NOMO-1 treated with DMSO at 0.1 percent for 48 hours (cell line): ENCODE measurements at regions not wholly inside any gene's neighbourhood (a gene's known extent, or its start where the extent isn't known, plus 50 kb on each side); places are given as distances from the start of the nearest gene placed in this dataset.

ENCODE experiments used
- DNase-seq: peaks from one replicate; lab custom pipeline; 2025; ENCODE audit not compliant: unreplicated experiment; lab: John Stamatoyannopoulos, UW

GRCh38 chr20:51269671-51270070 lies 246.8 kb upstream of the KCNG1 start:
- DNase-seq, result no peak

GRCh38 chr20:51267679-51268078 lies 244.8 kb upstream of the KCNG1 start:
- no peak for DNase-seq

DNA sequence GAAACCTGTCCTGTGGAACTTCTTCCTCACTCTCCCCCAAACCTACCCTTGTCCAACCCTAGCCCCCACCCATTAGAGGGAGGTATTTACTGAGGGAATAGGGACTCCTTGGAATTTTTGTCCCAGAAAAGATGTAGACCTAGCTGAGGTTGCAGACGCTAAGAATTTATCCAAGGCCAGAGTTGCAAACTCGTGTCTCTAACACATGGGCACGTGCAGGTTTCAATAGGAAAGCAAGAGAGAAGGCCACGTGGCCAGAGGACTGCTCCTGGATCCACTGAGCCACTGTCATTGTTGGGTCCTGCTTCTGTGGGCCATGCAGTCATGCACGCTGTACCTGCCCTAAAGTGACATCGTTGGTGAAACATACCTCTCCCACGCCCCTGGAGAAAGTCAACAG lies 243.4 kb upstream of the KCNG1 start:
- no peak for DNase-seq

- no peak for DNase-seq
Measured at GRCh38 chr20:51265361-51265760, 242.5 kb upstream of the KCNG1 start.

GRCh38 chr20:51262240-51262639 lies 239.3 kb upstream of the KCNG1 start:
- no peak for DNase-seq

DNA sequence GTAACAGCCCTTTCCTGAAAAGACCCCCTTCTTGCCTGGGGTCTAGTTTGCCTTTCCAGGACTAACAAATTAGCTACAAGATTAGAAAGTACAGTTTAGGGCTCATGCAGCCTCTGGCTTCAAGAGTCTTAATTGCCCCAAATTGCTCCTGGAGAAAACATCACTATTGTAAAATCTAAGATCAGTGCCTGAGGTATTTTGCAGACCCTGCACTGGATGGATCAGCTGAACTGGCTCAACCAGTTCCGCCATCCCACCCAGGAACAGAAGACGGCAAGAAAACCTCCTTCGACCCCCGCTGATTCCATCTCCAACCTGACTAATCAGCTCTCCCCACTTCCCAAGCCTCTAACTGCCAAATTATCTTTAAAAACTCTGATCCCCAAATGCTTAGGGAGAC lies 236.5 kb upstream of the KCNG1 start:
- DNase-seq, result no peak

DNA sequence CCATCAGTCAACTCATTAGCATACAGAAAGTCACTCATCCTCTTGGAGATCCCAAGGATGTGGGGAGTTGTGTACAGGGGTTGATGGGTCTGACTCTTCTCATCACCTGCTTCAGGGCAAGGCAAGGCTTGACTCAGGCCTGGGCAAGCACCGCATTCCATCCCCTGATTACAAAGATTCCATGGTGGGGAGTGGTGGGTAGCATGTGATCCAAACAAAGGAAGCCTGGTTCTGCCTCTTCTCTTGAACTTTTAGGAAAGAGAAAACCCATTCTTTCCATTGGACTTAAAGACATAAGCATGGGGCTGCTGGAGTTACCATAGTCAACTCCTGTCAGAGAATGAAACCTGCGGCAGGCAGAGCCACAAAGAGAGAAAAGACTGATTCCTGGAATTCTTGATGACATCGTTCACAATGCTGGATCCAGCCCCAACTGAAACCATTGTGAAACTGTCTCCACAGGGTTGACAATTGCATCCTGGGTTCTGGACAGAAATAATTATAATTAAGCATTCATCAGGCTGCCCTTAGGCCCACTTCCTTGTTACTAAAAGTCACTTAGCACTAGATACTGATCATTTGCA lies 235.8 kb upstream of the KCNG1 start:
- DNase-seq, result no peak

DNA sequence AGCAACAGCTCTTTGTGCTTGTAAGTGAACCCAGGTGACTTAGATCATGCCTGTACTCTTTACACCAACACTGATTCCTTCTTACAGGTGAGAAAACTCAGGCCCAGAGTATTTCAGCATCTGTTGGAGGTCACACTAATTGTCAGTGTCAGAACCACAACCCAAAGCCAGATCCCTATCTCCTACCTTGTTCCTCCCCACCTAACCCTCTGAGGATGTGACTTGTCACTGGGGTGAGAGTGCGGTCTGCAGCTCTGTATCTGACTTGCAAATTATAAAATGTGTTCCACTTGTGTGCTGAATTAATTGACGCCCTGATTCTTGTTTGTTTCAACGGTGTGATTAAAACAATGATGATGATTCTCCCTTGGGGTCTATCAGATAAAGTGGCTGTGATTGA lies 232.5 kb upstream of the KCNG1 start:
- DNase-seq, result no peak

- DNase-seq, result no peak
Measured at GRCh38 chr20:51253280-51253679, 230.4 kb upstream of the KCNG1 start.

DNA sequence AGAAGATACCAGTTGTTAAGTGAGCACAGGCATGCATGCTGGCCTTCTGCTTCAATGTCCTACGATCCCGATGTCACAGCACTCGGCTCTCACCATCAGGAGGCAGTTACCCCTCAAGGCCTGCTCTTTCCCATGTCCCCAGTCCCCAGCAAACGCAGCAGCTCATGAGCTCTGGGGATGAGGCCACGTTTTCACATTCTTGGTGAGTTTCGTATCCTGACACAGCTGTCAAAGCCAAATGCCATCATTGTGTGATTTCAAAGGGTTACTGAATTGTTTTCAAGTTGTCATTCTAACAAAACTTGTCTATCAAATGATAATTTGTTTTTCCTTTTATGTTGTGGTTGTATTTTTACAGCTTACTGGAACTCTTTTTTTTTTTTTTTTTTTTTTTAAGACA lies 226.9 kb upstream of the KCNG1 start:
- no peak for DNase-seq

- no peak for DNase-seq
Measured at GRCh38 chr20:51249215-51249614, 226.3 kb upstream of the KCNG1 start.

GRCh38 chr20:51244466-51244865 lies 221.6 kb upstream of the KCNG1 start:
- no peak for DNase-seq

DNA sequence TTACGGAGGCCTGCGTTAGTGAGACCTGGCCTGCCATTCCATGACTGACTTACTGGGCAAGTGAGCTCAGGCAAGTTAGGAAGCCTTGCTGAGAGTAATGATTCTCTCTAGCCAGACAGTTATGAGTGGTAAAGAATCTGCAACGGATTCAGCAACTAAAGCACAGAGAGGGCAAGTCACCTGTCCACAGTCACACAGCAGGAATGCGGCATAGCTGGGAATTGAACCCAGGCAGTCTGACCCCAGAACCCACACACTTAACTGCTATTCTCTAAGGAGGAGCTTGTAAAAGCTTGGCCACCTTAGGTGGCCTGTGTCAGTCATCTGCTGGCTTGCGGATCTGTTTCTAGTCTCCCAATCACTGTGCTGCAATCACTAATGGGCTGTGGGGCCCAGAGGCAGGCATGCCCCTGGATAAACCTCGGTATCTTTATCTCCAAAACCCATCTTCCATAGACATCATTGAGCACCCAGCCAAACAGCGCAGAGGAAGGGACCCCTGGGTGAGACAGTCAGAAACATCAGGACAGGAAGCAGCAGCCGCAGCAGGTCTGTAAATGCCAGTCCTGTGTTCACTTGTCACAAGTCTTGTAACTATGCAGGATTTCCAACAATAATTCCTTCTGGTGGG lies 215.9 kb upstream of the KCNG1 start:
- DNase-seq, result no peak

GRCh38 chr20:51237791-51238190 lies 214.9 kb upstream of the KCNG1 start:
- no peak for DNase-seq

DNA sequence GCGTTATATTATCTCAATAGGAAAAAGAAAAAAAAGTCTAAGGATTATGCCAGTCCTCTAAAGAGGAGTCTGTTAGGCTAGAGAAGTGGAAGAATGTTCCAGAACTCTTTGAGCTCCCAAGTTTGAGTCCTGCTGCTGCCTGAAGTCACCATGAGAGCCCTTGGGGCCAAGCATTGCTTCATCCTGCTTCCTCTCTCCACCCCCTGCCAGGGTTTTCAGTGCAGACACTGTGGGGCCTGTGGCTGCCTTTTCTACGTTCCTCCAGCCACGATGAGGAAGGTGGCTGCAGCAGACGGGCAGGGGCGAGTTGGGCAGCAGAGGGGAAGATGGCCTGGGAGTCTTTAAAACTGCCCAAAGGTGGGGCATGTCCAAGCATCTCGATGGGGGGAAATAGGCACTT lies 214.4 kb upstream of the KCNG1 start:
- DNase-seq, result peak; percentile 68

DNA sequence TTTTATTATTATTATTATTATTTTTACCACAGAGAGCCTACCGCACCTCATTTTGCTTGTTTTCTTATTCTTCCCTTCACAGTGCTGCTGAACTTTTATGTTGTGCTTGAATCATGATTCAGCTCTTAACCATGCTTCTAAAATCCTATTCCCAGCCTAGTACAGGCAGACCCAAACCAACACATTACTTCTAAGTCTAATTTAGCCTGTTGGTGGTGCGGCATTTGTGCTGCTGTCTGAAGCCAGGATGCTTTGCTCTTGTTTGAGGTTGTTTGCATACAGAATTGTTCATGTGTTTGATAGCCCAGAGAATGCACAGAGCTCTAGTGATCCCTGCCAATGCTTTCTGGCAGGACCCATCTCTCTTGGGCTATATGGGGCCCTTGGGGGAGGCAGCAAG lies 213.5 kb upstream of the KCNG1 start:
- DNase-seq, result no peak

GRCh38 chr20:51233345-51233744 lies 210.4 kb upstream of the KCNG1 start:
- DNase-seq, result no peak

- DNase-seq, result no peak
Measured at GRCh38 chr20:51230727-51231126, 207.8 kb upstream of the KCNG1 start.

- no peak for DNase-seq
Measured at GRCh38 chr20:51228763-51229162, 205.9 kb upstream of the KCNG1 start.

DNA sequence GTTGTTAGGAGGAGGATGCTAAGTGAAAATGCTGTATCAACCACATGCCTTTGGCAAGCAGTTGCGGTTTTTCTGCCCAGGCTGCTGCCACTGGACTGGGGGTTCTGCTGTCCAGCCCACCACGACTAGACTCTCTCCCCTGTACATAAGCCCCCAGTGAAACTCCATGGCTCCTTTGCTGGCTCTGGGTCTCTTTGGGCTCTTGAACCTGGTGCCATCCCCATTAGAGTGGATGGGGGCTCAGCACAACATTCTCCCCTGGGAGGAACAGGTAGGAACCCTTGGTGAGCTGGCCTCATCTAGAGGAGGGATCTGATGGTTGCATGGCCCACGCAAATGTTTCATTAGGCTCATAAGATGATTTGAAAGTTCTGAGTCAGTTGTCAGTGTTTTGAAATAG lies 204.8 kb upstream of the KCNG1 start:
- DNase-seq, result no peak

DNA sequence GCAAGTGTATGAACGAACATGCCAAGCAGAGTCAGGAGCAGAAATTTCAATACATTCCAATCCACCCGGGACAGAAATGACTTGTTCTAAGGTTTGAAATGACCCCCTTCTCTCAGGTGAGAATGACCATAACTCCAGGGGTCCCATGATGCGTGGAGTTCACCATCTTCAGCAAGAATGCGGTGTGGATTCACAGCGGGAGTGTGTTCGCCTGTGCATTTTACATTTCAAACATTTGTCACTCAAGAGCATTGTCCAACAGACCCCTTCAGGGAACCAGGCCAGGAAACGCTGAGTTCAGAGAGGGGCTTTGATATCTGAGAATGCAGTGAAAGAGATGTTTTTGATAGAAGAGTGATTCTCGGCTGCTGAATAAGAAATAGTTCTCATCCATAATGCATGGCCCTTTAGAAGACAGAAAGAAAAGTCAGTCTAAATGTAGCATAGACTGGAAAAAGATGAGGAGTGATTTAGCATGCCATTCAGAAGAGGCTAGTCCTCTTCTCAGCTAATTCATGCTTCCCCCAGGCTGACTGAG lies 200.3 kb upstream of the KCNG1 start:
- DNase-seq, result no peak

- DNase-seq, result no peak
Measured at GRCh38 chr20:51221791-51222408, 199.0 kb upstream of the KCNG1 start.

GRCh38 chr20:51221103-51221502 lies 198.2 kb upstream of the KCNG1 start:
- no peak for DNase-seq
